ENCODE measurements at regions not wholly inside any gene's neighbourhood (a gene's known extent, or its start where the extent isn't known, plus 50 kb on each side); places are given as distances from the start of the nearest gene placed in this dataset.
"Not testable (repeated sequence)": the region's sequence is repeated elsewhere in the genome, so short reads cannot be mapped to it uniquely, and the experiment has no call there.

DNA sequence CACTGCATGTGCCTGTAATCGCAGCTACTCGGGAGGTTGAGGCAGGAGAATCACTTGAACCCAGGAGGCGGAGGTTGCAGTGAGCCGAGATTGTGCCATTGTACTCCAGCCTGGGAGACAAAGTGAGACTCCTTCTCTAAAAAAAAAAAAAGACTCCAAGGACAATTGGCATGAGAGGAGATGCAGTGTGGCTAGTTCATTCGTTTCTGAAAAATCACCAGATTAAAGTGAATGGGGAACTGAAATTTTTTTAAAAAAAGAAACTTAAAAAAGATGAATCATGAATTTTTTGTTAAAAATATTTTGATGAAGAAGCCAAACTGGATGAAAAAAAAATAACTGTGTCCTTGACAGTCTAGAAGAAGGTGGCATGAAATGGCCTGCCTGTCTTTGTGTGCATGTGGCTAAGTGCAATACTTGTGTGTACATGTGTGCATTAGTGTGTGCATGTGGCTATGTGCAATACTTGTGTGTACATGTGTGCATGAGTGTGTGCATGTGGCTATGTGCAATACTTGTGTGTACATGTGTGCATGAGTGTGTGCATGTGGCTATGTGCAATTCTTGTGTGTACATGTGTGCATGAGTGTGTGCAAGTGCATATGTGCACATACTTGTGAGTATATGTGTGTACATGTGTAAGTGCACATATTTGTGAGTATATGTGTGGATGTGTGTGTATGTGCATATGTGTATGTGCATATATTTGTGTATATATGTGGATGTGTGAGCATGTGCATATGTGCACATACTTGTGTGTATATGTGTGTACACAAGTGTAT lies 391.7 kb upstream of the KLF6 start:
- DNase-seq (ENCODE audit: low read depth in 3 of 3, low spot score in 1 of 3): no peak

DNA sequence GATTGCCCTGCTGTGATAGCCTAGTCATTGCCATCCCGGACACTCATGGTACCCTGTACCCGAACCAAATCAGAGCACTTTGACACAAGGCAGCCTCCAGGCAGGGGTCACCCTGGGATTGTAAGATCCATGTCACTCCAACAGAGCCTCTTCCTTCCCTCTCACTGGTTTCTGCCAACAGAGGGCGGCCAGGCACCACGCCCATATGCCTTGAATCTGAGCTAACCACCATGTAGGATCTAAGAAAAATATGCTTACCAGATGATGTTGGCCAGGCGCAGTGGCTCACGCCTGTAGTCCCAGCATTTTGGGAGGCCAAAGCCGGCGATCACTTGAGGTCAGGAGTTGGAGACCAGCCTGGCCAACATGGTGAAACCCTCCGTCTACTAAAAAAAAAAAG lies 389.2 kb upstream of the KLF6 start:
- DNase-seq (ENCODE audit: low read depth in 3 of 3, low spot score in 1 of 3): no peak

GRCh38 chr10:4170633-4171314 lies 385.8 kb upstream of the KLF6 start:
- DNase-seq (ENCODE audit: low read depth in 3 of 3, low spot score in 1 of 3): no peak

DNA sequence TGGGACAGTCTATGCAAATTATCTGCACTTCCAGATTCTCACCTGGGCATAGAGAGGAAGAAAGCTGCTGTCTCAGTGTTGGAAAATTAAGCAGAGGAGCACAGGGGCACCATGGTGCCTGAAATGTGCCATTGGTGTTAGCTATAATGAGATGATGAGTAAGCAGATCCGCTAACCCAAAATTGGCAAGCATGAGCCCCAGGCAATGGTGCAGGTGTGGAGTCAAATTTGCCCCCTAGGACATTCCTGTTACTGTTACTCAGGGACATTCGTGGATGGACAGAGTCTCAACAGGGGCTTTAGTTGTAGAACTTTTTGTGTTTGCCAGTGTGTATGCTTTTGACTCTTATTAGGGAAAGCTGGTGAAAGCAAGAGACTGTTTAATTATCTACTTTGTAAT lies 385.2 kb upstream of the KLF6 start:
- no peak for DNase-seq (ENCODE audit: low read depth in 3 of 3, low spot score in 1 of 3)

- no peak for DNase-seq (ENCODE audit: low read depth in 3 of 3, low spot score in 1 of 3)
Measured at GRCh38 chr10:4169448-4169847, 384.4 kb upstream of the KLF6 start.

GRCh38 chr10:4167216-4167615 lies 382.2 kb upstream of the KLF6 start:
- no peak for DNase-seq (ENCODE audit: low read depth in 3 of 3, low spot score in 1 of 3)

DNA sequence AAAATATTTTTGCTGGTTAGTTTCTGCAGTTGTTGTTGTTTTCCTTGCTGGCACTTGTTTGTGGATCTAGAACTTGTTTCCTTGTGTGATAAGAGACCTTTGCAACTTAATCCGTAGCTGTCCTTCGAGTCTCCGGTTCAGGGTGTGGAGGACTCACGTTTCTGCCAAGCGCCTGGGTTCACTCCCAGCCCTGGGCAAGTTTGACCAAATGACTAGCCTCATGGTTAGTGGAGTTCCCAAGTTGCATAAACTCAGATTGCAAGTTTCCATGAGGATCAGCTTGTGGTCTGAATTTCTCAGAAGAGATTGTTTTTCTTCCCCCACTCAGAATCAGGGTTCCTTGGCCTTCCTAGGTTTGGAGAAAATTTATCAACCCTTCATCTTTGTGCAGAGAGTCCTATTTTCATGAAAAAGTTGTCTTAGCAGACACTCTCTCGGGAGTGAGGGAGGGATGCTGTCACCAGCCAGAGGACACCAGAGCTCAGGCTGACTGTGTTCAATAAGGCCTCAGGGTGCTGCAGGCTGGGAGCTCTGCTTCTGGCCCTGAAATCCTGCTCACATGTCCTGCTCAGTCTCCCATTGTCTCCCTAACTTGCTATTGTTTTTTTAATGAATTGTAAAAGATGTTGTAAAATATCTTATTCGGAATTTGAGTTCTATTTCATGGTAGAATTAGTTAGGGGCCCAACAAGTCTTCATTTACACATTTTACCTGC lies 377.7 kb upstream of the KLF6 start:
- no peak for DNase-seq (ENCODE audit: low read depth in 3 of 3, low spot score in 1 of 3)

DNA sequence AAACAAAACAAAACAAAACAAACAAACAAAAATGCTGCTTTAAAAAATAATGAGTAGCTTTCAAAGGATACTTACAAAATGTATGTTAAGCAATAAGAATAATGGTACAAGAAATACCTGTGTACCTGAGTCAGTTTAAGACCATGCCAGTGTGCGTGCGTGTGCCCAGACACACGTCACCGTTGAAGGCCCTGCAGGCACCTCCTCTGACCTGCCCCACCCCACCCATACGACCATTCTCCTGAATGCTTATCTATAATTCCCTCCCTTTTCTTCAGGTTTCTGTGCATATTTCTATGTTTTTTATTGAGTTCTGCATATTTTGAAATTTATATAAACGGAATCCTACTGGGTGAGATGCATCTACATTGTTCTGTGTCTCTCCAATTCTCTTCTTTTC lies 374.2 kb upstream of the KLF6 start:
- no peak for DNase-seq (ENCODE audit: low read depth in 3 of 3, low spot score in 1 of 3)

GRCh38 chr10:4154191-4154715 lies 369.2 kb upstream of the KLF6 start:
- no peak for DNase-seq (ENCODE audit: low read depth in 3 of 3, low spot score in 1 of 3)

- no peak for DNase-seq (ENCODE audit: low read depth in 3 of 3, low spot score in 1 of 3)
Measured at GRCh38 chr10:4151466-4151865, 366.5 kb upstream of the KLF6 start.

GRCh38 chr10:4150676-4151075 lies 365.7 kb upstream of the KLF6 start:
- DNase-seq (ENCODE audit: low read depth in 3 of 3, low spot score in 1 of 3): no peak

GRCh38 chr10:4149460-4149859 lies 364.5 kb upstream of the KLF6 start:
- DNase-seq (ENCODE audit: low read depth in 3 of 3, low spot score in 1 of 3): not testable (repeated sequence)

DNA sequence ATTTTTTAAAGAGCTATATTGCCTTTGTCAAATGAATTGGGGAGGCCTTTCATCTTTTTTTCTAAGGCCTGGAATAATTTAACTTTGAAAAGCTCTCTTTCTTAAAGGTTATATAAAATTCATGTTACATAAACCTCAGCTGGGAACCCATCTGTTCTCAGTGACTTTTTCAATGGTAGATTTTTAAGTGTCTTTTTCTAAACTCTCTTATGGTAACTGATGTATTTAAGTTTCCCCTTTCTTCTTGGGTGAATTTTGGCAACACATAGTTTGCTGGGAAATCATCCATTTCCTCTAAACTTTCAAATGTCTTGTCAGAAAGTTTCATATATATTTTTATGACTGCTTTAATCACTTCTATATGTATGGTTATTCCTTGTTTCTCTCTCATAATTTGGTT lies 362.2 kb upstream of the KLF6 start:
- DNase-seq (ENCODE audit: low read depth in 3 of 3, low spot score in 1 of 3): no peak

DNA sequence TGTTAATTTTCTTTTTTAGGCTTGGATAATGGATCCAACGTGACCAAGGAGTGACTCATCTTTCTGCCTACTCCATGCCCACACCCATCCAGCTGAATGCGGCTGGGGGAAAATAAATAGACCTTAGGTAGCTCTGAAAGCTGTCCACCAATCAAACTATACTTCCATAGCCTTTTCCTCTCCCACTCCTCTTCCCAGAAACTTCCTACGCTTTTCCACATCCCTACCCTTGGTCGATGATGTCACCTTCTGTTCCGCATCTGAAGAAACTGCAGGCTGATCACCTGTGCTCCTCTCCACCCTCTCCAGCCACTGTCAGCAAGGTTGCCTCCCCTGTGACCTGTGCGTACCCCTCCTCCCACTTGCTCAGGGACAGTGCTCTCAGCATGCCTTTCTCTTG lies 359.8 kb upstream of the KLF6 start:
- no peak for DNase-seq (ENCODE audit: low read depth in 3 of 3, low spot score in 1 of 3)

- DNase-seq (ENCODE audit: low read depth in 3 of 3, low spot score in 1 of 3): no peak
Measured at GRCh38 chr10:4141471-4141870, 356.5 kb upstream of the KLF6 start.

DNA sequence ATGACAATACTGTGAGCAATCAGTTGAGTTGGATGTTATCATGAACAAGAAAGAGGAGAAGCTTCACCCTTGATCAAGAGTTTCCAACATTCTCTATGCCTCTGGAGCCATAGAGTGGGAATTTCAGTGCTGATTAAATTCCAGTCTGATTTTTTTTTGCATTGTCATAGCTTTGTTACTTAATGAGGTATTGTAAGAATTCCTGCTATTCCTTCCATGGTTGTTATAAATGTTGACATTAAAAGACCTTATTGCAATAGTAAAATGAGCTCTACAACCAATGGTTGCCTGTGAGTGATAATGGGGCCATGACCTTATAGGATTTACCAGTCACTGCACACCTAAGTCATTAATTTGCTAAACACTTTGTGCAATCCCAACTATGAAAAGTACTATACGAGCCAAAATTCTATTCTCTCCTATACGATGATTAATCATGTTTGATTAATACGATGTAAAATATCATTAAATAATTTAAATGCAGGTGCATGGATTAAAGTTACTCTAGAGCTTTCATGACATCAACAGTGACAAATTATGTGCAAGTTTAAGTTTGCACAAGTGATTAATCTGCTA lies 353.2 kb upstream of the KLF6 start:
- DNase-seq (ENCODE audit: low read depth in 3 of 3, low spot score in 1 of 3): no peak

GRCh38 chr10:4137299-4137698 lies 352.3 kb upstream of the KLF6 start:
- no peak for DNase-seq (ENCODE audit: low read depth in 3 of 3, low spot score in 1 of 3)

- no peak for DNase-seq (ENCODE audit: low read depth in 3 of 3, low spot score in 1 of 3)
Measured at GRCh38 chr10:4136121-4136520, 351.1 kb upstream of the KLF6 start.

- DNase-seq (ENCODE audit: low read depth in 3 of 3, low spot score in 1 of 3): no peak
Measured at GRCh38 chr10:4132216-4132556, 347.2 kb upstream of the KLF6 start.

- peak in 1 of 3 donors; percentile 9 for DNase-seq (ENCODE audit: low read depth in 3 of 3, low spot score in 1 of 3)
Measured at GRCh38 chr10:4131407-4132215, 346.6 kb upstream of the KLF6 start.

DNA sequence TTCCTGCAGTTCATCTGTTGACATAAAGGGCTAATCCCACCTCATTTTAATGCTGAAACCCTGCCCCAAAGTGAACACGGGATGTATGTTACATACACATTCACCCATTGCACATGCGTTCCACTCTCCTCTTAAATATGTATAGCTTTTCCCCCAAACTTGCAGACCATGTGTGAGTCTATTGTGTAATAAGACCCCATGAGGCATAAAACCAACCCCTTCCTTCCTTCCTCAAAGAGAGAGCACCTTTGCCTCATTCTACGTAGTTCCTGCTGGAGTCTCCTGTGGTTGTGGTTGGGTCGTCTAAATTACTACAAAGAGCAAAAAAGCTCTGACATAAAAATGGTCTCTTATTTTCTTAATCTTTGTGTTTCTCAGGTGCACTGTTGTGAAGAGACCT lies 345.7 kb upstream of the KLF6 start:
- no peak for DNase-seq (ENCODE audit: low read depth in 3 of 3, low spot score in 1 of 3)

Measured in stimulated activated CD4-positive, alpha-beta T cell treated with anti-CD3 and anti-CD28 coated beads, TNF-alpha, amount 100 ng/mL, for 1 hour (primary cell).